LHCN-M2 (cell line): ENCODE measurements at regions not wholly inside any gene's neighbourhood (a gene's known extent, or its start where the extent isn't known, plus 50 kb on each side); places are given as distances from the start of the nearest gene placed in this dataset.

ENCODE experiments used
- DNase-seq: peaks from one replicate; pipeline ENCODE4 v3.0.0-alpha.2; 2012; ENCODE audit warnings: low read depth

DNA sequence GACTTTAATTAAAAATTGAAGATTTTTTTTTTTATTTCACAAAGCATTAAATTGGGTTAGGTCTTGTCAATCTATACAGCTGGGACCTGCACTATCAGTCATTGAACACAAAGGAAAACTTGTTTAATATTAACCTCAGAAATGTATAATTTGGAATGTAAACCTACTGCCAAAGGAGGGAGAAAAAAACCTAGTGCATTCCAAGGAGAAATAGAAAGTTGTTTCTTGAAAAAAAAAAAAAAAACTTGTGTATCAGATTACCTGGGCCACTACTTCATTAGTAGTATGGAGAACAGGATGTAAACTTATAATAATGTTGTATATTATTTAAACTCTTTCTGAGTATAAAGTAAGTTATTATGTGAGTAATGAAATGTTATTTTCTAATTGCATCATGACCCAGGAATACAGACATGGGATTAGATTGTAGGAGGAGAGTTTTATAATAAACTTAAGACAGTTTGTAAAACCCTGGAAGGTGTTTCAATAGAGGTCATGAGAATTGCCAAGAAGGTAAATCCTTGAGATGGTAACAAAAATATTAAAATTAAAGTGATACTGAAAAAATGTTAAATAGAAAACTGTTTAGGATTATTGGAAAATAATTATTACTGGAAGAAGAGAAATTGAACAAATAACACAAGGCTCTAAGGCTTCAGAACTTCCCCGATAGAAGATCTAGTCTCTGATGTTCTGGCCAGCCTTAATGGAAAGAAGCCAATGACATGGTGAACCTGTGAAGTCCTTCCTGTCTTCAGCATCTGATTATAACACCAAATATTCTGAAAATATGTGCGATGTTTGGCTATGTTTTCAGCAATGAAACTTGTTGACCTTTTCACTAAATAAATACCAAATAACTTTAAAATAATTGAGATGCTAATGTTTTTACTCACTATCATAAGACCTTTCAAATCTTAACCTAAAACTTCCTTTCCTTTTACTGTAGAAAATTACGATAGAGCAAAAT, 412.8 kb upstream of the LYPLAL1 start:
- no peak for DNase-seq

DNA sequence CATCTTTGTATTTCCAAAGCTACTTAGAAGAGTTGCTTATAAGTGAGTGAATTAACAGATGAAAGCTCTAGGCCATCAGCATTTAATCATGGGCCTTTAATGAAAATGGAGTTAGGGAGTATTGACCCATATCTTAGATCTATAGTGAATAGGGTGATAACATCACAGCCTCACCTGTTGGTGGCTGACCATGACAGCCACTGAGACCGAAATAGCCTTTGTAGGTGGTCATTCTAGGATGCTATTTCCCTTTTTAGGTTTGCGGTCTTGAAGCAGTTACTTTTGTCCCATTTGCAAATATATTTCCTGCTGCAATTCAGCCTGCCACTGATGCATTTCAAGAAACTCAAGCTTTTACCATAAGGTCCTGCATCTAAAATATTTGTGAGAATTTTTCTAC, 410.1 kb upstream of the LYPLAL1 start:
- no peak for DNase-seq

DNA sequence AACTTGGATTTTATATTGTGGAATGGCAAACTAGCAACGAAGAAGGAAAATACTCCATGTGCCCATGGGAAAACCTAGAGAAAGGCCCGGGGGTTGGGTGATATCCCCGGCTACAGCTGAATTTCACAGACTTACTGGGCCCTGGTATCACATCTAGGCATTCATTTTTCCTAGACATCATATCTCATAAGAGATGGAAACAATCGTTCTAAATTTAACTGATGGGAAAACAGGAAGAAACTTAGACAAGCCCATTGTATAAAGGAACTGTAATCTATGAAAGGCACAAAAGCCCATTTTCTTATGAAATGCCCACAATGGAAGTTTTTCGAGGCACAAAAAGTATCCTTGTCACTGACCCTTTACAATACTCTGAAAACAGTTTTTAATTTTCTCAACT, 407.9 kb upstream of the LYPLAL1 start:
- DNase-seq, result no peak

DNA sequence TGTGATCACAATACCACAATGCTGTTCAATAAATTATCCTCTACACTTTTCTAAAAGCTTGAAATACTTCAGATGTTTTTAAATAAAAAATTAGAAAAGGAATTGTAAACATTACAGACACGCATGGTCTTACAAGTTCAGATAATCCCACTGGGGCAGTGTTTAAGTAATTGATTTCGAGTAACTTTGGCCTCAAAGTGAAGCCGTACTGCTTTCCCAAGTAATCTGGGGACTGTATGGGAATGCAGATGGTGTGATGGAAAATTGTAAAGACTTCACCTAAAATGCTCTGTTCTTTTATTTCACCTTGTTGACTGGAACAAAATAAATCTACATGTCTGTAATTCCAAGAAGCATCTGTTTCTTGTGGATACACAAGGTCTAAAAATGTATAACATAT, 401.7 kb upstream of the LYPLAL1 start:
- no peak for DNase-seq

DNA sequence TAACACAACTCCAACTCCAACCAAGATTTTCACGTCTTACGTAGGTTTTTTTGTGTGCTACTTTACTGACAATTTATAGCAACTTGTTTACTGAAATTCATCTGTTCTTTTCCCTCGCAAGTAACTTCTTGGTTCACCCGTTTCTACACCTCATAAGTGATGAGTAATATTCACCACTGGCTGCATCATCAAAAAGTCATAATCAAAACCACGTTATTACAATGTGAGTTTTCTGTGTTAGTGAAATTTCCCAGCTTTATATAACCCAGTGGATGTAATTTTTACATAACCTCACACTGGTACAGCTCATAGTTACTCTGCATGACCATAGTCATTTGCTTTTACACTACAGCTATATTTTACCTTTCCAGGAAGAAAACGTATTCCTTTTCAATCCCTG, 401.1 kb upstream of the LYPLAL1 start:
- peak; percentile 77 for DNase-seq

DNA sequence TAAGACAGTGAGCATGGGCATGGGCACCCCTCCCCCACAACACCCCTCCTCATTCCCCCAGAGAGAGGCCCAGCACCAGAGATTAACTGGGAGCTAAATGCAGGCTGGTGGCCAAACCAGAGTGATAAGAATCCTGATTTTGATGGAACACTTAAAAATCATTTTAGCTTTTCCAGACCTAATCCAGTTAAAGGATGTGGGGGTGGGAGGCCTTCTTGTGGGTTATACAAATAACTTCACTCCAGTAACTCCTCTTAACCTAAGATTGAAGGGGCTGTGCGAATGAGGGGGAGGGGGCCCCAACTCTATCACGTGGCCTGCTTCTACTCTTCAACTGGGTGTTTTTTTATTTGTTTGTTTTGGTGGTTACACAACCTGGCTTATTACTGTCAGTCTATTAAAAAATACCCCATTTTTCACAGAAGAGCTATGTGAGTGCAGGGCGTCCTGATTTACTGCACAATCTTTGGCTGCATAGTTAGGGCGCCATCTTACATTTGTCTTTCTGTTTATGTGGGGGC, 398.1 kb upstream of the LYPLAL1 start:
- DNase-seq, result no peak

DNA sequence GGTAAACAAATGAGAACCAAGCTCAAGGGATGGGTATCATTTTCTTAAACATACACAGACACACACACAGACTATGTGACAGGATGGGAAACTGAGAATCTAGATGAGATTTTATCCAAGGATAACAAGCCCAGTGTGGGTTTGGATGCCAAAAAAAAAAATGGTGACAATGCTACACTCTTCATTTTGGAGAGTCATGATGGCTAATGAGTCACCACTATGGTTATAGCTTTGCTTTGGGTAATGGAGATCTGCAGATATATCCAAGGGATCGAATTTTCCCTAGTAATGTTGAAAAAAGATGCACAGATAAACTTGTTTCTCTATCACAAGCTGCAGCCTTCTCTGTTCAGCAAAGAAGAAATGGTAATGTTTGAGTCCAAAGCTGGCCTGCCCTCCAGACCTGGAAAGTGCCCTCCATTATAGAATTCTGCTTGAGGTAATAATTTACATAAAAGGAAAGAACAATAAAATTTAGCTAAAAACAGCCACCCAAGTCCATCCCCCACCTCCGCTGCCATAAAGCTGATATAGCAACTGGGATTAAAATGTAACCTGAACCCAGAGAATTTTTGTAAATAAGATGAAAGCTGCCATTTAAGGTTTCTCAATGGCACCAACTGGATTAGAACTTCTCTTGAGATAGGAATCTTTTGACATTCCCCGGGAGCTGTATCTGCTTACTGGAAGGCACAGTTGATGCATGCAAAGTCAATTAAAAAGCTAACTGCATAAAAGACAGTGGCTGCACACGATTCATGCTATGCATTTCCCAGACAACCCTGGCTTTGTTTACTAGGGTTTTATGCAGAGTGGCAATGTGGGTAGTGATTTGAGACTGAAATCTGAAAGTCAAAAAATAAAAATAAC, 395.2 kb upstream of the LYPLAL1 start:
- DNase-seq, result peak; percentile 19

DNA sequence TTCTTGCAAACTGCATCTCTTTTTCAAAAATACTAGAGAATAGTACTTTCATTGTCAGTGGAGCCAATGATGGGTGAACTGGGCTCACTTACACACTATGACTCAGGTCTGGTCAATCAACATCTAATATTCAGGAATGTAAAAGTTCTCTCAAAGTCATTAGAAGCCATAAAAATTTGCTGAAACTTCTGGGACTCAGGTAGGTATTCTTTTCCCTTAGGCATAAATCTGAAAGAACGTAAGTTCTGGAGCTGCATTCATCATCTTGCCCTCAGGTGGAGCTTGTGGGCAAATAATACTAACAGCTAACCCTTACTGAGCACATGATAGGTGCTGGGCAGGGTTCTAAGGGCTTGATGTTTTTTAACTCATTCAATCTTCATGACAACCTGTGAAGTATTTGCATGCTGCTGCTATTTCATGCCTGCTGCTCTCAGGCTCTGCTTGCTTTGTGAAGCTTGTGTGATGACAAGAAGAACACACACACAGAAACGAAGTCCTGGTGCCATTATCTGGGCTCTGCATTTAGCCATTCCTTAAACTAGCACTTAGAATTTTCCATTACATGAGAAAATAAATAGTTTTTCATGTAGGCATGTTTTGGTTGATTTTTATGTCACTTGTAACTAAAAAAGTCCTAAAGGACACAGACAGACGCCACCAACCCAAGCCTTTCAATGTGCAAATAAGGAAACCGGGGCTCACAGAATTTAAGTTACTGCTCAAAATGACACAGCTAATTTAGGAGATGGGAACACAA, 394.2 kb upstream of the LYPLAL1 start:
- DNase-seq, result peak; percentile 29

DNA sequence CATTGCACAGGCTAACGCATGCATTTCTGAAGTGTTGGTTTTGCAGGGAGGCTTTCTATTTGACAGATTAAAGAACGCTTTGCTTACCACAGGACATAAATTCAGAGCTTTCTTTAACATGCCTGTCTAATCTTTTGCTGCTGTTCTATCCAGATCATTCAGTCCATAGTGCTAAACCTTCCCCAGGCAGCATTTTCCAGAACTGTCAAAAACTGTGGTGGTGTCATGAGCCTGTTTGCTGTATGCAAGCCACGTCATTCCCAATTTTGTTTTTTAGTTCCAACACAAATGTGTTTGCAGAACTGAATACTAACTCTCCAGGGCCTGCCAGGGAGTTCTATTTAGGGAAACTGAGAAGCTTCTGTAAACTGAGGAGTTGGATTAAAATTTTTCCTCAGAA, 390.5 kb upstream of the LYPLAL1 start:
- DNase-seq, result no peak

DNA sequence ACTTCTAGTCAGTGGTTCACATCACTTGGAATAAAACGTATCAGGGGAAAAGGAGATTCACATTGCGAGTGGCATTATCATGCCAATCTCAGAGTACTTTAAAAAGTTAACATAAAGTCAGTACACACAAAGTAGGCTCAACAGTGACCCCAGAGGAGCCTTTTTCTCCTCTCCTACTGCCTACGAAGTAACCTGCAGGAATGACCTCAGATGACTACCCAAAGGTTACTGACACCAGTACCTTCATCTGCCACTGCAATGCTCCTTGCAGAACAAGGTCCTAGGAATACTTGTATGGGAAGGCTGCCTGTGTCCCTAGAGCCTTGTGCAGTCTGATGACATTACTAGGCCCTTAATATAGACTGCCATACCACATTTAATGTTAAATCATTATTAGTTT, 389.8 kb upstream of the LYPLAL1 start:
- no peak for DNase-seq

DNA sequence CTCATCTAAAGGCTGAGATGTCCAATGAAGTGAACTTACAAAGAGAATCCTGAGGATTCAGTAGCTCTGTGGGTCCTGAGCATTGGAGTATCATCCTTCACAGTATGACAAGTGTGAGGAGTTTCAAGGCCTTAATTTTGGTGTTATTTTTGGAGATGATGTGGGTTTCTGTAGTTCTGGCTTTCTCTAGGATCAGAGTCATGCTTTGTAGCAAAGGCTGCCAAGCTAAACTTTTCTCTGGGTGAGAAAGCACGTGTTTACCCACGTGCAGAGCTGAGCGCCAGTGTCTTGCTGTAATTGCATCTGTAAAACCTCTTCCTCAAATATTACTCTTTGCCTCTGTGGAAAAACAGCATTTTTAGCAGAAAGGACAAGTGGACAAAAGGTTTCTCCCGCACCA, 387.8 kb upstream of the LYPLAL1 start:
- DNase-seq, result peak; percentile 50

DNA sequence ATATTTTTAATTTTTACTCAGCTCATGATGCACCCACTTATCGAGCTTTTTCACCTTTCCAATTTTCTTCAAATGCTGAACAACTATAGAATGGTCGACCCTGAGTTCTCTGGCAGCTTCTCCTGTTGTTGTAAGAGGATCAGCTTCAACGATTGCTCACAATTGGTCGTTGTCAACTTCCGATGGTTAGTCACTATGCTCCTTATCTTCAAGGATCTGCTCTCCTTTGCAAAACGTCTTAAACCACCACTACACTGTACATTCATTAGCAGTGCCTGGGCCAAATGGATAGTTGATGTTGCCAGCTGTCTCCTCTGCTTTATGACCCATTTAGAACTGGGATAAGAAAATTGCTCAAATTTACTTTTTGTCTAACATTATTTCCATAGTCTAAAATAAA, 385.9 kb upstream of the LYPLAL1 start:
- no peak for DNase-seq

DNA sequence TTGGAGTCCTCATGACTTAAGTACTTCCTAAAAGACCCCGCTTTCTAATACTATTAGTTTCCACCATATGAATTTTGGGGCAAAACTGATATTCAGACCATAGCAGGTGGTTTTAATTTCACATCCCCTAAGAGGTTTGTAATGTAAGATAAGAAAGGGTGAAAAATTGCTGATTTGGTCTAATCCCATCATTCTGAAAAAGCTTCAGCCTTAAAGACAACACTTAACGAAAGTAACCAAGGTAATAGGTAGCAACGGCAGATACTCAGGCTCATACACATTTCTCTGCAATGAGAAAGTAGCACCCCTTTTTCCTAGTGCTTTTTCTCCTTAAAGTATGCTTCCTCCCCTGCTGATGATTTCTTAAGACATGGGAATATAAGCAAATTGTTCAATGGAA, 376.9 kb upstream of the LYPLAL1 start:
- DNase-seq, result no peak

DNA sequence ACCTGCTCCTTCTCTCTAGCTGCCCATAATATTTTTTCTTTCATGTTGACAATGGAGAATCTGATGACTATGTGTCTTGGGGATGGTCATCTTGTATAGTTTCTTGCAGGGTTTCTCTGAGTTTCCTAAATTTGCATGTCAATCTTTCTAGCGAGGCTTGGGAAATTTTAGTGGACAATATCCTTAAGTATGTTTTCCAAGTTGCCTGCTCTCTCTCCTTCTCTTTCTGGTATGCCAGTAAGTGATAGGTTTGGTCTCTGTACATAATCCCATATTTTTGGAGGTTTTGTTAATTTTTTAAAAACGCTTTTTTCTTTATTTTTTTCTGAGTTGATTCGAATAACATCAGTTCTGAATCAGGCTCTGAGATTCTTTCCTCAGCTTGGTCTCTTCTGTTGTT, 370.9 kb upstream of the LYPLAL1 start:
- DNase-seq, result no peak

DNA sequence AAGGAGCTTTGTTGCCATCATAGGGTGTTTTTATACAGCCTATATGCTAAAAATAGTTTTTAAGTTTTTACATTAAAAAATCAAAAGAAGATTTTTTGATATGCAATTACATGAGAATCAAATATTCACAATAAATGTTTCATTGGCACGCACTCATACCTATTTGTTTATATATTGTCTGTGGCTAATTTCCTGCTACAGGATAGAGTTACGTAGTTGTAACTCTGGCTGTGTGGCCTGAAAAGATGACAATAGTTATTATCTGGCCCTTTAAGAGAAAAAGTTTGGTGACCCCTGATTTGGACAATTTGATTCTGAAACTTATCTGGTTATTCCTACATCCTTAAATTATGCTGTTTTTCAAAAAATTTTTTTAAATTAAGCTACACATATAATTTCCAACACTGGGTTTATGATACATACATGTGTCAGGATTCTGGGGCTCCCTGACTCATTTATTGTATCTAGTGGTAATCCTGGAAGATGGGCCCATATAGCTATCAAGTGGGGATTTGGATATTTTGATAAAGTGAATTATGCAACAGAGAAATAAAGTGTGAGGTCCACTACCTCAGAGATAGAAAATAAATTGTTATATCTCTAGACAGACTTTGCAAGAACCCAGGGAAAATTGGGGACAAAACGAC, 370.2 kb upstream of the LYPLAL1 start:
- no peak for DNase-seq

DNA sequence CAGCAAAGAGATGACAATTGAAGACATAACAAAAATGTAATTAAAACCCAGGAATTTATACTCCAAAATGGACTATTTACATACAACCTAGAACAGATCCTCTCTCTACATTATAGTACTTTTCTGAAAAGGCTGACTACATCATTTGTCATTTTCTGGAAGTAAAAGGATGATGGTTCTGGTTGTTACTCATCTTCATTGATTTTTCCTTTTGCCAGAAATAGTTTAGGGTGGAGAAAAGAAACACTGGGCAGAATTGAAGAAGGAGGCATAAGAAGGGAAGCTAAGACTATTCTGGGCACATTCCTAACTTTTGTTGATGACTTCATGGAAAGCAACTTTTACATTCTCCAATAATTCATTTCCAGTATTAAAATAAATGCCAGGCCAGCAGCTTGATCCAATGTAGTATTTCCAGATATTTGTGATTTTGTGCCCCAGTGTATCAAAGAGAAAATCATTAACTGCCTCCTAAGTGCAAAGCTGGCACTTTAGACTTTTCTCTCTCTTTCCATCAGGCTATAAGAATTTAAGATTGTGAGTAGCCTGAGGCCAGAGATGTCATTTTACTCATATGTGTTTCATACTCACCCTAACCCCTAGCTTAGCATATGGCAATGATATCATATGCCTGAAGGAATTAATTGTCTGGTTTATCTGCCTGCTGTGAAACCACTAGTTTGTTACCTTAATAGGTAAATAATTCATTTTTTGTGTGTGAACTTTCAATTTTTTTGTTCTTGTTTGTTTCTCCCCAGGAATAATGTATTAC, 369.5 kb upstream of the LYPLAL1 start:
- peak; percentile 33 for DNase-seq

DNA sequence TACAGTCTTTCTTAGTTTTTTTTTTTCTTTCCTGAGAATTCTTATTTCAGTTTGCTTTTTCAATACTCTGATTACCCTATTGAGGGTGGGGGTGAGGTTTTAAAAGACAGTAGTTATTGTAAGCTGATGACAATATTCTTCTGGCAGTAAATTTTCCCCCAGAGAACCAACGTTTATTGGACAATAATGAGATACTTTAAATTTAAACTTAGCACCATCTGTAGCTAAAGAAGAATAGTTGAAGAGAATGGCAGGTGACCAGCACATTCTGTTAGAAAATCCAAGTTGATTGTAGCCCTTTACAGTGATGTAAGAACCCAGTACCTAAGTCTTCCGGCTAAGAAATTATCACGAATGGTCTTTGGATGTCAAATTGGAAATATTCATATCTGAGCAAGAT, 364.6 kb upstream of the LYPLAL1 start:
- no peak for DNase-seq

DNA sequence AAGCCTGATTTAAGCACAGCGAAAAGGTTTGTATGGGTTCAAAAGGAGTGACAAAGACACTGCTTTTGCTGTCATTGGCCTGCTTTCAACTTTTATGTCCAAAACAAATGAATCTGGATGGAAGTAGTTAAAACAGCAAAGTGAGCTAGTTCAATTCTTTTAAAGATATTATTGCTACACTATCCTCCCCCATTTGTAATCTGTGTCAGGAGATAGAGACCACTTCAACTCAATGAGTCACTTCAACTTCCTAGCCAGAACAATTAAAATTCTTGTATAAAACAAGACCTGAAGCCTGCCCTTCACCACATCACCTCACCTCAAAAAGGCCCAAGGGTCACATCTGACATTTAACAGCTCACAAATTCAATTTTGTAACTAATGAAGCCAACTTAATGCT, 364.1 kb upstream of the LYPLAL1 start:
- no peak for DNase-seq

DNA sequence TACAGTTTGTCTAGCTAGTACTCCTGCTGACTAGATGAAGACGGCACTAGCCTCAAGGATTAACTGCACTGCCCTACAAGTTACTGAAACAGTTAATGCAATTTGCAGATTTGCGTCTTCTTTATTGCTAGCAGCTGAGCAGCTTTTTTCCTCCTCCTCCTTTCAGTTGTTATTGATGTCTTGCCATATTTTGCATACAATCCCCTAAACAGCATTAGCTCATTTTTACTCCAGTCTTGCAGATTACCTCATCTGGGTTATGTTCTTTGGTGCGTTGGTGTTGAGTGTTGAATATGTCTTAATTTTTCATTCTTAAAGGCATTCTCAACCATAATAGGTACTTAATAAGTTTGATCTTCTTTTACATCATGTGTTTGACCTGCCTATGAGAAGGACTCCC, 363.4 kb upstream of the LYPLAL1 start:
- DNase-seq, result no peak

DNA sequence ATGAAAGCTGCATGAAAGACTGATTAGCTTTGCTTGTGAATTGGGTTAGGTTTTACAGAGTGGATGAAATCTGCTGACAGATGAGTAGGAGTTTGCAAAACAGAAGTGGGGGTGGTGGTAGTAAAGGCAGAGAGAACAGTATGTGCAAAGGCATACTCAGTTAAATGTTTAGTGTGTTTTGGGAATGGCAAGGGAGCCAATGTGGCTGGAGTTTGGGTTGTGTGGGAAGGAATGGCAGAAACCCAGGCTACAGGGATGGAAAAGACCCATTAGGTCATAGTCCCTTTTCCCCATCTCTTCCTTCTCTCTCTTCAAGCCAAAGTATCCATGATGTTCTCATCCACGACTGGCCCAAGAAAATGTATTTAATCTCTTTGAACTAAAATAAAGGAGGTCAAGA, 362.2 kb upstream of the LYPLAL1 start:
- DNase-seq, result no peak
